GM18511 (cell line): ENCODE measurements at regions not wholly inside any gene's neighbourhood (a gene's known extent, or its start where the extent isn't known, plus 50 kb on each side); places are given as distances from the start of the nearest gene placed in this dataset.
A peak's percentile ranks its signal among the peaks of the same experiment; 100 is the strongest.

Source experiments
- ATAC-seq: cut with Tn5 transposase; IDR thresholded peaks from one replicate; pipeline ENCODE4 v1.9.1; 2021; ENCODE audit warnings: mild to moderate bottlenecking, moderate library complexity; ENCODE audit not compliant: unreplicated experiment

DNA sequence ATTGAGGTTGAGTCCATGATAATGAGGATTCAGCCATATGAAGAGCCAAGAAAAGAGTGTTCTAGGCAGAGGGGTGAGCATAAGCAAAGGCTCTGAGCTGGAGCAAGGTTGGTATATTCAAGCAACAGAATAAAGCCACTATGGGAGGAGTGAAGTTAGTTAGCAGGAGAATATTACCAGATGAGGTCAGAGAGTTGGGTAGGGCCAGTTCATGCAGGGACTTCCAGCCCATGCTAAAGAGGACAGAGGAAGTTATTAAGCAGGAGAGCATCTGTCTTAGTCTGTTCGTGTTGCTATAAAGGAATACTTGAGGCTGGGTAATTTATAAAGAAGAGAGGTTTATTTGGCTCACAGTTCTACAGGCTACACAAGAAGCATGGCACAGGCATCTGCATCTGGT lies 57.1 kb upstream of the ATG10 start:
- no peak for ATAC-seq

DNA sequence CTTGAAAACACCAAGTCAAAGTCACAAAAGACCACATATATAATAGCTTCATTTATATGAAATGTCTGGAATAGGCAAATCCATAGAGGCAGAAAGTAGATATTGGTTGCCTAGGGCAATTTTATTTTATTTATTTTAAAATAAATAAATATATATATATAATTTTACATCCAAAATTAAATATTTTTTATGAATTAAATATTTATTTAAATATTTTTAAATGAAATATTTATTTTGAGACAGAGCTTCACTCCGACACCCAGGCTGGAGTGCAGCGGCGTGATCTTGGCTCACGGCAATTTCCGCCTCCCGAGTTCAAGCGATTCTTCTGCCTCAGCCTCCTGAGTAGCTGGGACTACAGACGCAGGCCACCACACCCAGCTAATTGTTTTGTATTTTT lies 58.9 kb upstream of the ATG10 start:
- no peak for ATAC-seq

DNA sequence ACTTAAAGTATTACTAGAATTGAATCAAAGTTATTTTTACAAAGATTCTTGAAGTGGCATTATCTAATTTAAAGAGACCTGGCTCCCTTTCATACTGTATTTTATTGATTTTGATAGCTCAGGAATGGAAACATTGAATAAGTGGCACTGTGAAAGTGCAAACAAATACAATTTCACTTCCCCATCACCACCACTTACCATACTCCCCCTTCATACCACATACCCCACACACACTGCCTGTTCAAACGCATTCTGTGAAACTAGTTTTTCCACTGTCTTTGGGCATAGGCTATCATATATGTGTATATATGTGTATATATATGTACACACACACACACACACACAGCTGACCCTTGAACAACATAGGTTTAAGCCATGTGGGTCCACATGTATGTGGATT lies 62.1 kb upstream of the ATG10 start:
- ATAC-seq: peak; percentile 91

DNA sequence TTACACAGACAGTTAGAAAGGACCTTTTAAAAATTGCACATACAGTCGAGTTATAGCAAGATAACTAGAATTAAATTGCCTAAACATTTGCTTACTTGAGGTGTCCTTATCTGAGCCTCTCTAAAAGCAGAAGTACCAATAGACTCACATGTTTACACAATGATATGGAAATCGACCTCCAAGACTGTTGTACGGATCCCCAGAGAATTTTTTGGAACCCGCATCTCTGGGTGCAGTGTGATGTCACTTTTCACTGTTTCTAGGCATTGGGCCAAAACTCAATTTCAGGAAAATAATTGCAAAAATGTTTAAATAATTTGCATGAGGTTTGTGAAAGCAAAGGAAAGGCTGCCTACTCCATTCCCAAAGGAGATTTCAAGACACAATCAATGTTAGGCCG lies 63.1 kb upstream of the ATG10 start:
- no peak for ATAC-seq

DNA sequence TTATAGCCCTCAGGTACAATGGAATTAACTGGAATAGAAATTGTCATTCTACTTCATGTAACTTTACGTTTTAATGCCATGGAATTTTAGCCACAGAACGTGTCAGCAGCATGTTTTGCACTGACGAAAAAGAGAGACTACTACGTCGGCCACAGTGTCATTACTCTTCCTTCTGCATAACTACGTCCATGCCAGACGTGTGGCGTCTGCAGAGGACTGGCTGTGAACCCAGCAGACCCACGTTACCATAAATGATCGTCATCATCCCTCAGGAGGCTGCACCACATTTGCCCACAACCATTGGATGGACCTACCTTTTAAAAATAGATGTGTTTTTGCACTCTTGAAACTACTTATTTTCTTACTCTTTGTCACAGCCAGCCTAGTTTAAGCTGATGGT lies 63.8 kb upstream of the ATG10 start:
- ATAC-seq: no peak

DNA sequence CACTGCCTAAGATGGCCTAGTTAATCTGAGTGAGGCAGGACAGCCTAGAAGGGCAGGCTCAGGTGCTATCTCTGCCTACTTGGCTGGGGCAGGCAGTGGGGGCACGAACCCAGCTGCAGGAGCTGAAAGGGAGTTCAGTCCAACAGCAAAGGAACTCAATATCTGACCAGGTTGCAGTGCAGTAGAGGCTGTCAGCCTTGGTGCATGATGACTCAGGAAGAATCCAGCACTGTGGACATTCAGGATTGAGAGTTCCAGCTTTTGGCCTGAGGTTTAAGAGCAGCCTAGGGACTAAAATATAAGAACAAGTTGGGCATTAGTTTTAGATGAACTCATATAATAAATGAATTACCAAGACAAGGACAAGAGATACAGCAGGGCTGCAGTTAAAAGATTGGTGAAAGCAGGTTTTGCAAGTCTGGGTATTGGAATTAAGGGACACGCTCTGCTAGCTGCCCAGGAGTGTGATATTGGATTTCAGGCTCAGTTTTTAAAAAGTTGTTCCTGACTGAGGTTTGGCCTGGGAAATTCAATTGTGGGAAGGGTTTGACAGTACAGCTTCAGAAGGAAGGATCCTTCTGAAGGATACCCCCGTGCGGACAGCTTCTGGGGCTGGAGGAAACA lies 64.7 kb upstream of the ATG10 start:
- no peak for ATAC-seq

DNA sequence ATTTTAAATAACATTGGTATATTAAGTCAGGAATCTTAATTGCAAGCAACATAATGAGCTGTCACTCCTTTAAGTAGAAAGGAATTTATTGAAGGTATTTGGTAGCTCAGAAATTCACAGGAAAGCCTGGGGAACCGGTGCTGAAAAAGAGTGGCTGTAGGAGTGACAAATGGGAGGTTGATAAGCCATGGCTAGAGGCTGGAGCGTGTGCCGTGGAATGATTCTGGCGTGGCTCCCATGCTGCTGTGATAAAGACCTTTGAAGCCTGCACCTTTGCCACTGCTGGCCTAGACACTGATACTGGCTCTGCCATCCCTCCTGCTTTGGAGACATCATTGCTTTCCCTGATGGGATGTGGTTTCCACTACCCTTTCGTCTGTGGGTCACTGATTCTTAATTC lies 65.7 kb upstream of the ATG10 start:
- ATAC-seq: no peak

DNA sequence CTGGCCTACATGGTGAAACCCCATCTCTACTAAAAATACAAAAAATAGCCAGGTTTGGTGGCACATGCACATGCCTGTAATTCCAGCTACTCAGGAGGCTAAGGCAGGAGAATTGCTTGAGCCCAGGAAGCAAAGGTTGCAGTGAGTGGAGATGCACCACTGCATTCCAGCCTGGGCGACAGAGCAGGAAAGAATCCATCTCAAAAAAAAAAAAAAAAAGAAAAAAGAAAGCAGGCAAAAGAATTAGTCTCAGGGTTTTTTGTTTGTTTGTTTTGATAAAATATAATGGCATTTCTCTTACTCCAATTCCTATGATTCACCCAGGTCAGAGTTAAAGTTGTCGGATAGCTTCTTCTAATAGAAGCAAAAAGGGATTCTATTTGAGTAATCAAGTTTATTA lies 67.0 kb upstream of the ATG10 start:
- ATAC-seq: no peak

DNA sequence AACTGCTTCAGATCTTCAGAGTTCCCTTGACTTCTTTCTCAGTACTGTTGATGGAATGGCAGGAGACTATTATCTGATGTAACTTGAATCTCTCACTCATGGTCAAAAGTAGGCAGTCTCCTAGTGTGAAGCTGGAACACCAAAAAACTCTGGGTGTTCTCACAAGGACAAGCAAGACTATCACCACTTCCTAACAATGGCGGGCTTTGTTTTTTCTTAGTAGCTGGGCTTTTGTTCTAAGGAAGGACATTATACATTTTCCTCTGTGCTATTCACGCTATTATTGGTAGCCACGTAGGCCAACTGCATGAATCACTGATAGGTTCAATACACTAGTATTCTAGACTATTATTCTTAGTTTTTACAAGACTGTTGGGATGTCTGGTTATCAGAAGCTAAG lies 67.7 kb upstream of the ATG10 start:
- ATAC-seq: no peak

DNA sequence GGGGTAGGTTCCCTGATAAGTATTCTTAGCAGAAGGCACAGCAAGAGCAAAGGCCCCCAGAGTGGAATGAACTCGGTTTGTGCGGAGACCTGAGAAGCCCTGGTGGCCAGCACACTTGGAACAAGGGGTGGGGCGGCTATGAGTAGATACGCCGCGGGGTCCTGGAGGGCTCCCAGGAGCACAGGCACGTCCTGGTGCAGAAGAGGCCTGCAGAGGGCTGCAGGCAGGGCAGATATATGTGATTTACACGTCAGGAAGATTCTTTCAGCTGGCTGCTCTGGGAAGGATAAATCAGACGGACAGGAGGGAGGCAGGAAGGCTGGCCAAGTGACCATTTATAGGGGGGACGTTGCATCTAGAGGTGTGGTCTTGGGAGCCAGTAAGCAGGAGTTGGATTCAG lies 70.2 kb upstream of the ATG10 start:
- no peak for ATAC-seq

DNA sequence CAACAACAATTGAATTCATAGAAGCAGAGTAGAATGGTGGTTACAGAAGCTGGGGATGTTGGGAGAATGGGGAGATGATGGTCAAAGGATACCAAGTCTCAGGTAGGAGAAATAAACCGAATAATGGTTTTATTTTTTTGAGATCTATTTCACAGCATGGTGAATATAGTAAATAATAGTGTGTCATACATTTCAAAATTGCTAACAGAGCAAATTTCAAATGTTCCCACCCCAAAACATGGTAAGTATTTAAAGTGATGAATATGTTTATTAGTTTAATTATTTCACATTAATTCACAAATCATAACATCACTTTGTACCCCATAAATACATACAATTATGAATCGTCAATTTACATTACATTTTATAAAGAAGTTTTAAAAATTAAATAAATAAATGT lies 72.7 kb upstream of the ATG10 start:
- no peak for ATAC-seq

DNA sequence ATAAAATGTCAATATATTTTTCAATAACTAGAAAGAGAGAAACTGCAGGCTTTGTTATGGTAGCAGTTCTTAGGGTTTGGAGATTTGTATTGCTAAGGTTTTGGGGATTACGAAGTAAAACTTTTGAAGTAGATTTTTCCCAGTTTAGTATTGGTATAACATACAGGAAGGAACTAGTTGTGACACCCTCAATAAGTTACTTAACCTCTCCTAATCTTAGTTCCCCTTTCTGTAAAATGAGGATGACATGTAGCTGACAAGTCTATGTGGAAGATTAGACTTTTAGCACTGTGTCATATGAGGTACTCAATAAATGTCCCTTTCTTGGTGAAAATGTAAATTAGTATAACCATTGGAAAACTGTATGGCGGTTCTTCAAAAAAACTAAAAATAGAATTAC lies 73.4 kb upstream of the ATG10 start:
- ATAC-seq: no peak

DNA sequence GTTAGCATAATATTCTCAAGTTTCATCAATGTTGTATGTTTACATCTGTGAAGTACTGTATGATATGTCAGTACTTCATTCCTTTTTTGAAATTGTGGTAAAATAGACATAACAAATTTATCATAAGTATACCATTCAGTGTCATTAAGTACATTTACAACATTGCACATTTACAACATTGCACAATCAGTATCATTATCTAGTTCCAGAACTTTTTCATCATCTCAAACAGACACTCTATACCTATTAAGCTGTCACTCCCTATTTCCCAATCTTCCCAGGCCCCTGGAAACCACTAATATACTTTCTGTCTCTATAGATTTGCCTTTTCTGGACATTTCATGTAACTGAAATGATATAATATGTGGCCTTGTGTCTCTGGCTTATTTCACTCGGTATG lies 75.1 kb upstream of the ATG10 start:
- ATAC-seq: no peak

DNA sequence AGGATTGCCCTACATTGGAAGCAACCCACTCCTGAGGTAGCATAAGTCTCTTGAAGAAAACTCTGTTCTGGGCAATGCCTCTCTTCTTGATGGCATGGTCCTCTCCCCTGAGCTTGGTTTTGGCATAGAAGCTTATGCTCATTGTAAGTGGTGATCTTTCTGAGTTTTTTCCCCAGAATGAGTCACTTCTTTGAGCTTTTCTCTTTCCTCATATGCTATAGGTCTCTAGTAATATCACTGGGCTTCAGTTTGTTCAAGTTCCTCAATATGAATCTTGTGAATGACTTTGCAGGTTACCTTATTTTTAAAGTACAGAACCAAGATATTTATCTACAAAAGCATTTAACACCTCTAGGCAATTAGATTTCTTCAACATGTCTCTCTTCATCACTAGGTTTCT lies 76.5 kb upstream of the ATG10 start:
- ATAC-seq: no peak

DNA sequence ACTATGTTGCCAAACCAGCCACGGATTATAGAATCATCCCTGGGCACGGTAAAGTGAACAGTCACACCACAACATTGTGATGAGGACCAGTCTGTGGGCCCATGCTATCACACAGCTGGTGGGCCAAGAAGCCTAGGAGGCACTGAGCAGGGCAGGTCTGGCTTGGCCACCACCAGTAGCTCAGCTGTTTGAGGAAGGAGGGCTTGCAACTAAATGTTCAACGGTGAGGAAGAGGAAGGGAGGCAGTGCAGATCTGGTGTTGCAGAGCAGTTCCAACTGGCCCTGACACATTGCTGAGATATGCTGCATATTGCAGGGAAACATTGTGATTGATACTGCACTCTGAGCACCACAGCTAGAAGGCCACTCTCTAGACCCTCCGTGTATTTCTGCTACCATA lies 77.9 kb upstream of the ATG10 start:
- ATAC-seq: no peak

DNA sequence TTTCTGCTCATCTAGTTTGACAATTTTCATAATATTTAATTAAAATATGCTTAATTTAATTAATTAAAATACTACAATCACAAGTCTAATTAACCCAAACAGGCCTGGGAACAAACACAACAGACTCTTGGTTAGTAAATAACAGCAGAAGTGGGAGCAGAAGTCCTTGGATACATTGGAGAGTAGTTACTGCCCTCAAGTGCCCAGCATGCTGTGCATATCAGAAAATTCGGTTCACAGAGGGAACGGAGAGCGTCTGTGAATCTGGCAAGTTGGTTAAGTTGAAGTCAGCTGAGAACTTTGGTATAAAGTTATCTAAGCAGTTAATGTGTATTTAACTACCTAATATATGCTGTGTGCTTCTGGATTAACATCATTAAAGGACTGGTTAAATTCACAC lies 87.0 kb upstream of the ATG10 start:
- no peak for ATAC-seq

DNA sequence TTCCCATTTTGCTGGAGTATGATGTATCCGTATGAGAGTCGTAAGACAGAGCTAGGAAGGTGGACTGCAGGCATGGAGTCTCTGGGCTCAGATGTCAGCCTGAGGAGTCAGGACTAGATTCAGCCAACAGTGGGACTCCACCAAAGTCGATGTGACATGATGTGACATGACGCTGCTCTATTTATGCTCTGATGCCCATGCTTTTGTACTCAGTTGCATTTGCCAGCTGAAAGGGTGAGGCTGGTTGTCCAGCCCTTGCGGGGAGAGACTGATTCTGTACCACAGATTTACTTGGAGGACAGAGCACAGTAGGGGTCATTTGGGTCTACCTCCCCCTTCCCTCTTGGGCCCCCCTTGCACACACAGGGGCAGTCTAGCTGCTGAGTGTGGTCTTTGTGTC lies 88.5 kb upstream of the ATG10 start:
- ATAC-seq: no peak

DNA sequence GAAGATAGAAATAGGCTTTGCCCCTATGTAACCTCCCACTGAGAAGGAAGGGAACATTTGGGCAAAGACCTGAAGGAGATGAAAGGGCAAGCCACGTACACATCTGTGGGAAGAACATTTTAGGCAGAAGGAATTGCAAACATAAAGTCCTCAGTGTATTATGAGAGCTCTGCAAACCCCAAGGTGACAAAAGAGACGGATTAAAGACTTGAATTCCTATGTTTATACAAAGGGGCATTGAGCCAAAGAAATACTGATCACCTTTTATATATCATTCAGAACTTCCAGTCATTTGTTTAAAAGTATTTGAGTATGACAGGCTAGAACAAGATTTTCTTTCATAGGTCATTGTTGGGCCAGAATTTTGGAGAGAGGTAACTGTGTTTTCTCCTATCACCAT lies 90.2 kb upstream of the ATG10 start:
- no peak for ATAC-seq

DNA sequence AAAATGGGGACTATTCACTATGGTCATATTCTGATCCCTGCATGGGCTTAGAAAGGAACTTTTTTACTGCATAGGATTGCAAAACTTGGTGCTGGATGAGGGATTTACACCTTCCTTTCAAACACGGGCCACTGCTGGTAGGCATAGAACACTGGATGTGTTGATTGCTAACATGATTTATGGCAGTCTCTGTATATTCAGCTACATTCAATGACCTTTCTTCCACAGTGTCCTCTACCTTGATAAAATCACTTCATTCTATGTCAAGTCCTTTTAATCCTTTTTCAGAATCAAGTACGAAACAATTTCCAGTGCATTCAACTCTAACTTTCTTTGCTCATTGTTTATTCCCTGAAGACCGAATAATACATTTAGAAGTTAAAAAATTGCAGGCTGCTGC lies 91.9 kb upstream of the ATG10 start:
- no peak for ATAC-seq

DNA sequence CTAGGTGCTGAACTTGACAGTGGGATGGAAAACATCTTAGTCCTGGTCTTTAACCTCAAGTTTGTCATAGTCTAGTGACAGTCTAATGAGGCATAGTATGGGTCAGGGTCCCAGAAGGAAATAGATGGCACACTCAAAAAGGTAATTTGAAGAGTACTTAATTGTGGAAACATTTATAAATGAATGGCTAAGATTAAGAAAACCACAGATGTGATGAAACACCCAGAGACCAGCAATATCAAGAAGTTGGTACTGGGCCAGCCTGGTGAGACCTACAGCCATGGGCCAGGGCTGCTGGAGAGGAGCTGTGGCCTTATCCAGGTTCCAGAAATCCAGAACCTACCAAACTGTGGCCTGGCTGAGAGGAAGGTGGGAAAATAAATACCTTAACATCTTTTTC lies 93.5 kb upstream of the ATG10 start:
- ATAC-seq: no peak

DNA sequence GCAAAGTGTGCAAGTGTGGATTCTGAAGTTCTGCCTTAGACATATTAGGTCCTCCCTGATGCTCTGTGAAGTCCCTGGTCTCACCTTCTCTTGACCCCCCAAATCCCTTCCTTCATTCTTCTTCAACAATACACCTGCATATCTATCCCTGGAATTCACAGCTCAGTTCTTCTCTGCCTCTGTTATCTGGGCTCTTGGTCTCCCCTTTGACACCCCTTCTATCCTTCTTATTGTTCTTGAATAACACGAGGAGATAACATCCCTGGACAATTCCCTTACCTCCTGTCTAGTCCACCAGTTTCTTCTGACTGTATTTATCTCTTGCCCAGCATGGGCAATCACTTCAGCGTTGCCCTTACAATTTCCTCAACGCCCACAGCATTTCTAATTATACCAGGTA lies 104.8 kb upstream of the ATG10 start:
- no peak for ATAC-seq

DNA sequence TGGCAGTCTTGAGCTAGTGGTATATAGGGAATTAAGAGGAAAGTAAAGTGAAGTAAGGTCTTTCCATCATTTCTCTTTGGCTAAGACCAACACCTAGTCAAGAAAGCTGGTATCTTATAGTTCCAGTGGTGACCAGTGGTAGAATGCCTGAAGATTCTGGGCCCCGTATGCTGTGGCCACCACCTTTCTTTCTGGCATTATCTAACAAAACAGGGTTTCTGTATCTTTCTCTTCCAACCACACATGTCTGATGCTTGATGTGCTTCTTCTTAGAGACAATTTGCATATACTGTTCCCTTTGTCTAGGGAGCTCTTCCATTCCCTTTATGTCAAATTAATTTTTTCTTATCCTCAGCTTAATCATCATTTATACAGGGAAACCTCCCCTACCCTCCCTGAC lies 109.9 kb upstream of the SSBP2 start:
- no peak for ATAC-seq

DNA sequence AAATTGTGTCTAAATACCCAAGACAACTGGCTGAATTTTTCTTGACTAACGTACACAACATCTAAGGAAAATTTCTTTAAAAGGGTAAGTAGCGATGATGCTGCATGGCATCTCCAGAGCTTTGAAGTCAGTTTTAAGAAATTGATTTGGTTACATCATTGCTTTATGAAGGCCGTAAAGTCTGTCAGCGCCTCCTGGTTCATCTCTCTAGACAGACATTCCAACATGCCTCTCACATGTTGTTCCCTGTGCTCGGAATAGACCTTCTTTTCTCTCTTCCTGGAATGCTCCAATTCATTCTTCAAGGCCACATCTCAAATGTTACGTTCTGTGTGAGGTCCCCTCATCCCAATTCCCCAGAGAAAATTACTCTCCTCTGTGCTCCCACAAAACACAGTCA lies 108.7 kb upstream of the SSBP2 start:
- ATAC-seq: no peak
